ENCODE measurements at regions not wholly inside any gene's neighbourhood (a gene's known extent, or its start where the extent isn't known, plus 50 kb on each side); places are given as distances from the start of the nearest gene placed in this dataset.
A peak's percentile ranks its signal among the peaks of the same experiment; 100 is the strongest.

- no peak for TF ChIP-seq CTCF (IDR thresholded peaks at IDR 0.05)
These were observed 130.1 kb upstream of the TOP3B start for GRCh38 chr22:22112533-22113294.

DNA sequence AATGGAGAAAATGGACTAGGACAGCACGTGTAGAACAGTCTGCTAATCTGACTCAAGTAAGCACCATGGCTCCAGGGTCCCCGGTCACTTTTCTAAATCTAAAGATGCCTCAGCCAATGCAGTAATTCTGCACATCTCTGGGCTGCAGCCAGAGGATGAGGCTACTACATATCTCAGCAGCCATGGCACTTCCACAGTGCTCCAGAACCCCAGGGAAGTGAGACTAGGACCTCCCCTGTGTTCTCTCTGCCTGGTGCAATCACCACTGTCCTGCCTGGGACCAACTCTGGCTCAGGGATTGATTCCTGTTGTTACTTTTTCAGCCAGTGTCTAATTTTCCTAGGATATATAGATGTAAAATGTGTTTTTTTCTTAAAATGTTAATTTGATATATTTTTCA is 129.4 kb upstream of the TOP3B start:
- TF ChIP-seq CTCF (IDR thresholded peaks at IDR 0.05), result no peak

DNA sequence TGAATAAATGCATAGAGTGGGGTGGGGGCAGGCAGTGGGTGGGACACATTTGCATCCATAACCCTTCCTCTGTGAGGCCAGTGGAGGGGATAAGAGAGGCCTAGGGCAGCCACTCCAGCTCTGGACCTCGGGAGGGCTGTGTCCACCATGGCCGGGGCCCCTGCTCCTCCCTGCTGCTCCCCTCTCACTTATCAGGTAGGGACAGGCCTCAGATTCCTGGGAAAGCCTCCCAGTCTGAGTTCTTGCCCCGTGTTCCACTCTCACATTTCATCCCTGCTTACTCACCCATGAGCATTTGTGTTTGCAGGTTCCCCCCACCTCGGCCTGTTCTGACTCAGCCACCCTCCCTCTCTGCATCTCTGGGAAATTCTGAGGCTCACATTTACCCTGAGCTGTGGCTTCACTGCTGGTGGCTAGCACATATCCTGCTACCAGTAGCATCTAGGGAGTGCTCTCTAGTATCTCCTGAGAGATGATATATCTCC is 128.7 kb upstream of the TOP3B start:
- no peak for TF ChIP-seq CTCF (IDR thresholded peaks at IDR 0.05)

GRCh38 chr22:22110548-22111266 is 128.1 kb upstream of the TOP3B start:
- peak; percentile 49 for TF ChIP-seq CTCF (IDR thresholded peaks at IDR 0.05)

- no peak for TF ChIP-seq CTCF (IDR thresholded peaks at IDR 0.05)
These were observed 127.3 kb upstream of the TOP3B start for GRCh38 chr22:22109693-22110466.

- TF ChIP-seq CTCF (IDR thresholded peaks at IDR 0.05), result no peak
These were observed 124.3 kb upstream of the TOP3B start for GRCh38 chr22:22106855-22107254.

- TF ChIP-seq CTCF (IDR thresholded peaks at IDR 0.05), result no peak
These were observed 122.8 kb upstream of the TOP3B start for GRCh38 chr22:22105364-22105763.

Measured in LNCAP (cell line).